HCT116 (cell line): ENCODE measurements at regions not wholly inside any gene's neighbourhood (a gene's known extent, or its start where the extent isn't known, plus 50 kb on each side); places are given as distances from the start of the nearest gene placed in this dataset.

ENCODE experiments used
- ATAC-seq: fragments of 200-7000 bp; cut with Tn5 transposase; 2 replicates; pipeline ENCODE4 v1.9.1; 2020; ENCODE audit warnings: mild to moderate bottlenecking, moderate library complexity
- BruUV-seq: library from RNA; stranded (reverse); fragments of 400-500 nt; replicated peaks from 2 replicates; lab custom pipeline; 2021; lab: Mats Ljungman, UMichigan
- CTCF ChIA-PET: fragments of 300-600 bp; sonication (Branson Sonifier 250); formaldehyde crosslinking; loops from one replicate; lab custom pipeline; 2021; ENCODE audit warnings: antibody characterized with exemption; lab: Charles Lee
- POLR2A ChIA-PET: fragments of 300-600, 350-600 bp; sonication (Branson Sonifier 250); formaldehyde crosslinking; loops from one replicate; lab custom pipeline; 2021; ENCODE audit warnings: antibody characterized with exemption; lab: Charles Lee
- RAD21 ChIA-PET, 2 experiments: fragments of 300-600 bp; sonication (Branson Sonifier 250); formaldehyde crosslinking; loops; one replicate each; lab custom pipeline; 2023; ENCODE audit warnings: low total read pairs in 2 of 2; ENCODE audit not compliant: uncharacterized antibody in 2 of 2, unreplicated experiment in 2 of 2, low non-redundant PET in 1 of 2; lab: Charles Lee
- DNase-seq: peaks from one replicate; pipeline ENCODE4 v3.0.0-alpha.2; 2010; ENCODE audit warnings: low read depth, low spot score
- H2AFZ ChIP-seq: fragments of 200-600 bp; shearing (Covaris generic), sonication (generic); 2 replicates; pipeline ENCODE4 v1.6.1; 2017; ENCODE audit warnings: low read depth, mixed run types, mixed read lengths, antibody characterized with exemption, low read length; ENCODE audit not compliant: poor library complexity, severe bottlenecking
- H3K27ac ChIP-seq: 2 replicates; pipeline ENCODE4 v1.5.1; 2012; ENCODE audit warnings: low read depth, low read length
- H3K27me3 ChIP-seq: fragments of 200-600 bp; sonication (generic); 2 replicates; pipeline ENCODE4 v1.6.1; 2016; ENCODE audit warnings: mixed run types, low read length, mixed read lengths; ENCODE audit not compliant: insufficient read depth
- H3K36me3 ChIP-seq, 2 experiments: fragments of 200-500 bp in 1 of 2; fragments of 200-600 bp in 1 of 2; sonication (Bioruptor generic) in 1 of 2; sonication (generic) in 1 of 2; 2 replicates each; pipeline versions ENCODE4 v1.5.1 to v1.6.1; 2014 to 2016; ENCODE audit warnings: low read length in 2 of 2, inconsistent platforms in 1 of 2, mixed read lengths in 1 of 2, mixed run types in 1 of 2; ENCODE audit not compliant: insufficient read depth in 2 of 2, control insufficient read depth in 1 of 2
- H3K4me1 ChIP-seq, 2 experiments: fragments of 200-600 bp in 1 of 2; sonication (generic) in 1 of 2; 2 replicates each; pipeline versions ENCODE4 v1.5.1 to v1.6.1; 2012 to 2017; ENCODE audit warnings: low read length in 2 of 2, inconsistent platforms in 1 of 2, mild to moderate bottlenecking in 1 of 2, mixed read lengths in 1 of 2, mixed run types in 1 of 2, moderate library complexity in 1 of 2; ENCODE audit not compliant: insufficient read depth in 2 of 2, control insufficient read depth in 1 of 2
- H3K4me2 ChIP-seq: fragments of 200-600 bp; sonication (generic); 2 replicates; pipeline ENCODE4 v1.6.1; 2017; ENCODE audit warnings: mixed run types, low read length, mixed read lengths
- H3K4me3 ChIP-seq, 2 experiments: fragments of 200-600 bp in 1 of 2; sonication (generic) in 1 of 2; replicated peaks in 1 of 2; 2 replicates each; pipeline ENCODE4 v1.5.1; 2011 to 2016; ENCODE audit warnings: low read length in 2 of 2, control low read depth in 1 of 2, low read depth in 1 of 2, mild to moderate bottlenecking in 1 of 2, mixed read lengths in 1 of 2, mixed run types in 1 of 2
- H3K79me2 ChIP-seq: fragments of 200-600 bp; sonication (generic); 2 replicates; pipeline ENCODE4 v1.6.1; 2017; ENCODE audit warnings: mild to moderate bottlenecking, mixed run types, low read length, moderate library complexity, mixed read lengths; ENCODE audit not compliant: insufficient read depth
- H3K9ac ChIP-seq: fragments of 200-600 bp; sonication (generic); 2 replicates; pipeline ENCODE4 v1.6.1; 2016; ENCODE audit warnings: low read length, mixed read lengths
- H3K9me2 ChIP-seq: fragments of 200-600 bp; sonication (generic), shearing (Covaris generic); 2 replicates; pipeline ENCODE4 v1.6.1; 2017; ENCODE audit warnings: mixed run types, mild to moderate bottlenecking, moderate library complexity; ENCODE audit not compliant: insufficient read depth
- H3K9me3 ChIP-seq, 2 experiments: fragments of 200-500 bp in 1 of 2; fragments of 200-600 bp in 1 of 2; sonication (Bioruptor generic) in 1 of 2; sonication (generic) in 1 of 2; 2 replicates each; pipeline ENCODE4 v1.6.1; 2014 to 2017; ENCODE audit warnings: low read length in 2 of 2, mixed read lengths in 2 of 2, inconsistent platforms in 1 of 2, low read depth in 1 of 2, mild to moderate bottlenecking in 1 of 2, mixed run types in 1 of 2, moderate library complexity in 1 of 2; ENCODE audit not compliant: control insufficient read depth in 1 of 2, insufficient read depth in 1 of 2
- H4K20me1 ChIP-seq: fragments of 200-600 bp; sonication (generic), shearing (Covaris generic); 2 replicates; pipeline ENCODE4 v1.6.1; 2017; ENCODE audit warnings: mixed run types, mild to moderate bottlenecking, moderate library complexity; ENCODE audit not compliant: insufficient read depth
- EGR1 ChIP-seq: IDR thresholded peaks from 2 replicates; pipeline ENCODE4 v1.6.1; 2012; ENCODE audit warnings: low read depth
- EZH2 ChIP-seq: fragments of 200-600 bp; sonication (generic); IDR thresholded peaks from 2 replicates; pipeline ENCODE4 v1.6.1; 2017; ENCODE audit warnings: antibody characterized with exemption, mixed run types
- EZH2phosphoT487 ChIP-seq: fragments of 200-600 bp; IDR thresholded peaks from 2 replicates; pipeline ENCODE4 v1.6.1; 2018; ENCODE audit warnings: antibody characterized with exemption, borderline replicate concordance
- FOSL1 ChIP-seq: IDR thresholded peaks from 2 replicates; pipeline ENCODE4 v1.6.1; 2012; ENCODE audit warnings: low read depth
- MAX ChIP-seq: IDR thresholded peaks from 2 replicates; pipeline ENCODE4 v1.6.1; 2012
- POLR2AphosphoS5 ChIP-seq: IDR thresholded peaks from 2 replicates; pipeline ENCODE4 v1.6.1; 2011; ENCODE audit warnings: mild to moderate bottlenecking, low read depth, low read length, moderate library complexity
- RAD21 ChIP-seq: IDR thresholded peaks from 2 replicates; pipeline ENCODE4 v1.6.1; 2012; ENCODE audit warnings: low read depth, mild to moderate bottlenecking
- SIN3A ChIP-seq: IDR thresholded peaks from 2 replicates; pipeline ENCODE4 v1.6.1; 2012; ENCODE audit warnings: low read depth
- SRF ChIP-seq: IDR thresholded peaks from 2 replicates; pipeline ENCODE4 v1.6.1; 2012; ENCODE audit warnings: low read depth
- YY1 ChIP-seq: IDR thresholded peaks from 2 replicates; pipeline ENCODE4 v1.6.1; 2011; ENCODE audit warnings: low read length, low read depth, moderate library complexity, mild to moderate bottlenecking; ENCODE audit not compliant: insufficient replicate concordance; ENCODE audit errors: extremely low read depth
- ZBTB33 ChIP-seq: IDR thresholded peaks from 2 replicates; pipeline ENCODE4 v1.6.1; 2011; ENCODE audit warnings: mild to moderate bottlenecking, low read length, moderate library complexity; ENCODE audit not compliant: insufficient replicate concordance; ENCODE audit errors: extremely low read depth
- ZFX ChIP-seq: fragments of 450-650 bp; IDR thresholded peaks from 2 replicates; pipeline ENCODE4 v1.6.1; 2017
- ZNF274 ChIP-seq: fragments of 200-500 bp; sonication (Bioruptor generic); IDR thresholded peaks from 2 replicates; pipeline ENCODE4 v1.6.1; 2014; ENCODE audit warnings: mild to moderate bottlenecking, low read depth, low read length, inconsistent platforms
- intact Hi-C: fragments of 100-400 bp; cut with micrococcal nuclease; formaldehyde crosslinking; loops from 2 replicates; pipeline ENCODE4 v1.10.0; 2022

GRCh38 chr5:32933692-32934091, 222.6 kb downstream of the NPR3 start:
- no peak overlapping the region for H3K27ac ChIP-seq
- H3K9me2 ChIP-seq: no peaks in the 10 kb centered on the region
- BruUV-seq: no TSS peak
- ChIA-PET POLR2A (no interaction called here), RAD21 (no interaction called here), CTCF (no interaction called here)
- TF ChIP-seq EZH2phosphoT487 (no peak), MAX (no peak), ZNF274 (no peak), ZBTB33 (no peak), EGR1 (no peak), EZH2 (no peak), FOSL1 (no peak), YY1 (no peak), SRF (no peak), POLR2AphosphoS5 (no peak), SIN3A (no peak), RAD21 (no peak), ZFX (no peak)
- DNase-seq (no peak), ATAC-seq (no peak)
- no peaks in the 10 kb centered on the region for H3K36me3 ChIP-seq
- H3K9ac ChIP-seq: no peak overlapping the region
- no peak overlapping the region for H2AFZ ChIP-seq
- H3K4me2 ChIP-seq: no peak overlapping the region
- no peaks in the 10 kb centered on the region for H3K4me1 ChIP-seq
- no peaks in the 10 kb centered on the region for H3K9me3 ChIP-seq
- no peak overlapping the region for H3K4me3 ChIP-seq
- no peaks in the 10 kb centered on the region for H3K79me2 ChIP-seq
- no peaks in the 10 kb centered on the region for H3K27me3 ChIP-seq
- intact Hi-C loops: no loop called here
- no peaks in the 10 kb centered on the region for H4K20me1 ChIP-seq
